HCT116 (cell line): ENCODE measurements at regions not wholly inside any gene's neighbourhood (a gene's known extent, or its start where the extent isn't known, plus 50 kb on each side); places are given as distances from the start of the nearest gene placed in this dataset.
A peak's percentile ranks its signal among the peaks of the same experiment; 100 is the strongest.

ENCODE experiments used
- ATAC-seq: fragments of 200-7000 bp; cut with Tn5 transposase; 2 replicates; pipeline ENCODE4 v1.9.1; 2020; ENCODE audit warnings: mild to moderate bottlenecking, moderate library complexity
- BruUV-seq: library from RNA; stranded (reverse); fragments of 400-500 nt; replicated peaks from 2 replicates; lab custom pipeline; 2021; lab: Mats Ljungman, UMichigan
- CTCF ChIA-PET: fragments of 300-600 bp; sonication (Branson Sonifier 250); formaldehyde crosslinking; loops from one replicate; lab custom pipeline; 2021; ENCODE audit warnings: antibody characterized with exemption; lab: Charles Lee
- POLR2A ChIA-PET: fragments of 300-600, 350-600 bp; sonication (Branson Sonifier 250); formaldehyde crosslinking; loops from one replicate; lab custom pipeline; 2021; ENCODE audit warnings: antibody characterized with exemption; lab: Charles Lee
- RAD21 ChIA-PET, 2 experiments: fragments of 300-600 bp; sonication (Branson Sonifier 250); formaldehyde crosslinking; loops; one replicate each; lab custom pipeline; 2023; ENCODE audit warnings: low total read pairs in 2 of 2; ENCODE audit not compliant: uncharacterized antibody in 2 of 2, unreplicated experiment in 2 of 2, low non-redundant PET in 1 of 2; lab: Charles Lee
- DNase-seq: peaks from one replicate; pipeline ENCODE4 v3.0.0-alpha.2; 2010; ENCODE audit warnings: low read depth, low spot score
- H2AFZ ChIP-seq: fragments of 200-600 bp; shearing (Covaris generic), sonication (generic); 2 replicates; pipeline ENCODE4 v1.6.1; 2017; ENCODE audit warnings: low read depth, mixed run types, mixed read lengths, antibody characterized with exemption, low read length; ENCODE audit not compliant: poor library complexity, severe bottlenecking
- H3K27ac ChIP-seq: 2 replicates; pipeline ENCODE4 v1.5.1; 2012; ENCODE audit warnings: low read depth, low read length
- H3K27me3 ChIP-seq: fragments of 200-600 bp; sonication (generic); 2 replicates; pipeline ENCODE4 v1.6.1; 2016; ENCODE audit warnings: mixed run types, low read length, mixed read lengths; ENCODE audit not compliant: insufficient read depth
- H3K36me3 ChIP-seq, 2 experiments: fragments of 200-500 bp in 1 of 2; fragments of 200-600 bp in 1 of 2; sonication (Bioruptor generic) in 1 of 2; sonication (generic) in 1 of 2; 2 replicates each; pipeline versions ENCODE4 v1.5.1 to v1.6.1; 2014 to 2016; ENCODE audit warnings: low read length in 2 of 2, inconsistent platforms in 1 of 2, mixed read lengths in 1 of 2, mixed run types in 1 of 2; ENCODE audit not compliant: insufficient read depth in 2 of 2, control insufficient read depth in 1 of 2
- H3K4me1 ChIP-seq, 2 experiments: fragments of 200-600 bp in 1 of 2; sonication (generic) in 1 of 2; 2 replicates each; pipeline versions ENCODE4 v1.5.1 to v1.6.1; 2012 to 2017; ENCODE audit warnings: low read length in 2 of 2, inconsistent platforms in 1 of 2, mild to moderate bottlenecking in 1 of 2, mixed read lengths in 1 of 2, mixed run types in 1 of 2, moderate library complexity in 1 of 2; ENCODE audit not compliant: insufficient read depth in 2 of 2, control insufficient read depth in 1 of 2
- H3K4me2 ChIP-seq: fragments of 200-600 bp; sonication (generic); 2 replicates; pipeline ENCODE4 v1.6.1; 2017; ENCODE audit warnings: mixed run types, low read length, mixed read lengths
- H3K4me3 ChIP-seq, 2 experiments: fragments of 200-600 bp in 1 of 2; sonication (generic) in 1 of 2; replicated peaks in 1 of 2; 2 replicates each; pipeline ENCODE4 v1.5.1; 2011 to 2016; ENCODE audit warnings: low read length in 2 of 2, control low read depth in 1 of 2, low read depth in 1 of 2, mild to moderate bottlenecking in 1 of 2, mixed read lengths in 1 of 2, mixed run types in 1 of 2
- H3K79me2 ChIP-seq: fragments of 200-600 bp; sonication (generic); 2 replicates; pipeline ENCODE4 v1.6.1; 2017; ENCODE audit warnings: mild to moderate bottlenecking, mixed run types, low read length, moderate library complexity, mixed read lengths; ENCODE audit not compliant: insufficient read depth
- H3K9ac ChIP-seq: fragments of 200-600 bp; sonication (generic); 2 replicates; pipeline ENCODE4 v1.6.1; 2016; ENCODE audit warnings: low read length, mixed read lengths
- H3K9me2 ChIP-seq: fragments of 200-600 bp; sonication (generic), shearing (Covaris generic); 2 replicates; pipeline ENCODE4 v1.6.1; 2017; ENCODE audit warnings: mixed run types, mild to moderate bottlenecking, moderate library complexity; ENCODE audit not compliant: insufficient read depth
- H3K9me3 ChIP-seq, 2 experiments: fragments of 200-500 bp in 1 of 2; fragments of 200-600 bp in 1 of 2; sonication (Bioruptor generic) in 1 of 2; sonication (generic) in 1 of 2; 2 replicates each; pipeline ENCODE4 v1.6.1; 2014 to 2017; ENCODE audit warnings: low read length in 2 of 2, mixed read lengths in 2 of 2, inconsistent platforms in 1 of 2, low read depth in 1 of 2, mild to moderate bottlenecking in 1 of 2, mixed run types in 1 of 2, moderate library complexity in 1 of 2; ENCODE audit not compliant: control insufficient read depth in 1 of 2, insufficient read depth in 1 of 2
- H4K20me1 ChIP-seq: fragments of 200-600 bp; sonication (generic), shearing (Covaris generic); 2 replicates; pipeline ENCODE4 v1.6.1; 2017; ENCODE audit warnings: mixed run types, mild to moderate bottlenecking, moderate library complexity; ENCODE audit not compliant: insufficient read depth
- CBX3 ChIP-seq: IDR thresholded peaks from 2 replicates; pipeline ENCODE4 v1.6.1; 2012; ENCODE audit warnings: low read depth
- CTCF ChIP-seq, 3 experiments: fragments of 200-600 bp in 1 of 3; sonication (generic) in 1 of 3; IDR thresholded peaks in 2 of 3; conservative IDR thresholded peaks in 1 of 3; 2 replicates each; pipeline ENCODE4 v1.5.1; 2012 to 2017; ENCODE audit warnings: low read depth in 2 of 3, low read length in 2 of 3, antibody characterized with exemption in 1 of 3, borderline replicate concordance in 1 of 3, control low read depth in 1 of 3, mild to moderate bottlenecking in 1 of 3, mixed read lengths in 1 of 3, mixed run types in 1 of 3, moderate library complexity in 1 of 3; ENCODE audit not compliant: insufficient read depth in 1 of 3
- EZH2 ChIP-seq: fragments of 200-600 bp; sonication (generic); IDR thresholded peaks from 2 replicates; pipeline ENCODE4 v1.6.1; 2017; ENCODE audit warnings: antibody characterized with exemption, mixed run types
- MAX ChIP-seq: IDR thresholded peaks from 2 replicates; pipeline ENCODE4 v1.6.1; 2012
- SIN3A ChIP-seq: IDR thresholded peaks from 2 replicates; pipeline ENCODE4 v1.6.1; 2012; ENCODE audit warnings: low read depth
- SRF ChIP-seq: IDR thresholded peaks from 2 replicates; pipeline ENCODE4 v1.6.1; 2012; ENCODE audit warnings: low read depth
- TCF7L2 ChIP-seq: IDR thresholded peaks from 2 replicates; pipeline ENCODE4 v1.7.0; 2011; ENCODE audit warnings: borderline replicate concordance, inconsistent platforms; ENCODE audit not compliant: insufficient read depth, insufficient read length; ENCODE audit errors: extremely low read depth
- YY1 ChIP-seq: IDR thresholded peaks from 2 replicates; pipeline ENCODE4 v1.6.1; 2011; ENCODE audit warnings: low read length, low read depth, moderate library complexity, mild to moderate bottlenecking; ENCODE audit not compliant: insufficient replicate concordance; ENCODE audit errors: extremely low read depth
- intact Hi-C: fragments of 100-400 bp; cut with micrococcal nuclease; formaldehyde crosslinking; loops from 2 replicates; pipeline ENCODE4 v1.10.0; 2022

GRCh38 chr17:69857412-69857835, 217.6 kb upstream of the KCNJ16 start:
- ChIA-PET RAD21 (no interaction called here), CTCF (no interaction called here)
- H3K9me3 ChIP-seq, result peaks cover 0 to 36% of the 10 kb centered on the region in 2 experiments; a peak in 2 of 4 replicates

More at GRCh38 chr17:69857412-69857835, 217.6 kb upstream of the KCNJ16 start:
- Histone ChIP-seq H3K27ac (no peak overlapping the region), H3K36me3 (no peaks in the 10 kb centered on the region), H4K20me1 (no peaks in the 10 kb centered on the region), H3K4me2 (no peak overlapping the region), H2AFZ (no peak overlapping the region), H3K27me3 (no peaks in the 10 kb centered on the region), H3K9ac (no peak overlapping the region), H3K9me2 (no peaks in the 10 kb centered on the region), H3K4me3 (no peak overlapping the region), H3K79me2 (no peaks in the 10 kb centered on the region), H3K4me1 (no peaks in the 10 kb centered on the region; a peak in 1 of 4 replicates)
- ATAC-seq (no peak), DNase-seq (peak; percentile 8)
- POLR2A ChIA-PET, result interaction anchor here (1.4 kb wide), 1 partner anchor 17 kb away, joined by 3 read pairs; no protein-coding TSS in a partner anchor
- intact Hi-C loops, result no loop called here
- TF ChIP-seq CTCF (IDR thresholded peaks at IDR 0.05 in 2 of 3, conservative IDR thresholded peaks at IDR 0.05 in 1 of 3; ENCODE audit: borderline replicate concordance in 1 of 3, insufficient read depth in 1 of 3, low read depth in 2 of 3, low read length in 2 of 3), result no peak
- TF ChIP-seq CBX3, result no peak
- TF ChIP-seq TCF7L2, result no peak
- TF ChIP-seq SRF, result no peak
- TF ChIP-seq SIN3A, result no peak
- no peak for TF ChIP-seq YY1
- no peak for TF ChIP-seq EZH2
- no peak for TF ChIP-seq MAX
- no TSS peak for BruUV-seq
